ENCODE measurements at regions not wholly inside any gene's neighbourhood (a gene's known extent, or its start where the extent isn't known, plus 50 kb on each side); places are given as distances from the start of the nearest gene placed in this dataset.
"Not testable (repeated sequence)": the region's sequence is repeated elsewhere in the genome, so short reads cannot be mapped to it uniquely, and the experiment has no call there.

DNA sequence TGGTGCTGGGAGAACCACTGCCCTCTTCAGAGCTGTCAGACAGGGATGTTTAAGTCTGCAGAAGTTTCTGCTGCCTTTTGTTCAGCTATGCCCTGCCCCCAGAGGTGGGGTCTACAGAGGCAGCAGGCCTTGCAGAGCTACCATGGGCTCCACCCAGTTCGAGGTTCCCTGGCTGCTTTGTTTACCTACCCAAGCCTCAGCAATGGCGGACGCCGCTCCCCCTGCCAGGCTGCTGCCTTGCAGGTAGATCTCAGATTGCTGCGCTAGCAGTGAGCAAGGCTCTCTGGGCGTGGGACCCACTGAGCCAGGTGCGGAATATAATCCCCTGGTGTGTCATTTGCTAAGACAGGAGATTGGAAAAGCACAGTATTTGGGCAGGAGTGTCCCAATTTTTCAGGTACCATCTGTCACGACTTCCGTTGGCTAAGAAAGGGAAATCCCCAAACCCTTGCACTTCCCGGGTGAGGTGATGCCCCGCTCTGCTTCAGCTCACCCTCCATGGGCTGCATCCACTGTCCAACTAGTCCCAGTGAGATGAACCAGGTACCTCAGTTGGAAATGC is 1415.5 kb downstream of the GRIK2 start:
- DNase-seq, result not testable (repeated sequence)

DNA sequence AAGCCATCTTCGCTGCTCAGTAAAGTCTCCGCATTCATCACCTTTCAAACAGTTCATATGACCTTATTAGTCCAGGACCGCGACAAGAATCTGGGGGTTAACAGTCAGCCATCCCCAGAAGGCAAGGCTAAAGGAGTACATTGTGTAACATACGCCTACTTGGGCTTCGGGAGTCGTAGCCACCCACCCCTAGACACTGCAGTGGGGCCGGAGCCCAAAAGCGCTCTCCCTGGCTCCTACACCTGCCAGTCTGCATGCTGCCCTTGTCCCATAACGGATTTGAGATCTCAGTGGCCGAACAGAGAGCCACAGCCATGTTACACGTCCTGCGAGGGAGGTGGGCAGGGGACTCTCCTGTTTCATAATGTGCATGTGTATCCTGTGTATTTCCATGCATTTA is 1405.5 kb downstream of the GRIK2 start:
- DNase-seq, result no peak

DNA sequence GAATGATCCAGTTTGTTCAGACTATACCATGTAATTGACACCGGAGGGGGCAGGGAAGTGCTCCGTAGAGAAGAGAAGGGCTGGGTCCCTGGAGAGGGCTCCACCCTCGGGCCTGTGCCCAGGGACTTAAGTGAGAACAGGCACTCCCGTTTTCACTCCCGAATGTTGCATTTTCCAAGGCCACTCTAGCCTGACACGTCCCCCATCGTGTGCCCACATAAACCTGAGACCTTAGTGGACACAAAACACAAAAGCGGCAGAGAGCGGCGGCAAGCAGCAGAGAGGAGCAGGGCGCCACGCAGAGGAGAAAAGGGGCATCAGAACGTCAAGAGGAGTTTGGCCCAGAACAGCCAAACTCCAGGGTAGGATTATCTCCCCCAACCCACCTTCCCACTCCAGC is 1405.1 kb downstream of the GRIK2 start:
- DNase-seq, result no peak

DNA sequence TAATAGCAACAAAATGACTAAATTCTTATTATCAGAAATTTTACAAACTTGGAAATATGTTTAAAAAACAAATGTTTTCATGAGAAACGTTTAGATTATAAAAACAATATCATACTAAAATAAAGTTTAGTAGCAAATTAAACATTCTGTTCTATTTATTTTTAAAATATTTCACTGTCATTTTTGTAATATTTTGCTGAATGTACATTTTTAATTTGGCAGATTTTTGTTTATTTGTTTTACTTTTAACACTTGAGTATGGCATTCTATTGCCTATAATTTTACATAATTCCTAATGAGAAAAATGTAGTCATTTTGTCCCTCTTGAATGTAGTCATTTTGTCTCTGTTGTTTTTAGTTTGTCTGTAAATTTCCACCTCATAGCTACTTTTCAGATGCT is 1400.2 kb downstream of the GRIK2 start:
- DNase-seq, result no peak

DNA sequence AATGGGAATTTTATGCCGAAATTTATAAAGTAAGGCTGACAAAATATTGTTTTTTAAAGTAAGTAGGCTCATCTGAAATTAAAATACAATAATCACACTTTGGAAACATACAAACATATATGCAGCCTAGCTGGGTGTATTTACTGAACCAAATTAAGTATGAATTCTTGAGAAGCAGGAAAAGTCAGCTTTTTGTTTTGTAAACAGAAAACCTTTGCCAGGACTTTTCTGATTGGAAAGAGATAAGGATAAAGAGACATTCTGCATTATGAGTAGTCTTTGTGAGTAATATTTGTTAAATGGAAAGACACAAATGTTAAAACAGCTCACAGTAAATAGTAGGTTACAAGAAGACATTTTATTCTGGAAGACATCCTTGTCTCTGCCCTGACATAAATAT is 1380.8 kb downstream of the GRIK2 start:
- no peak for DNase-seq

DNA sequence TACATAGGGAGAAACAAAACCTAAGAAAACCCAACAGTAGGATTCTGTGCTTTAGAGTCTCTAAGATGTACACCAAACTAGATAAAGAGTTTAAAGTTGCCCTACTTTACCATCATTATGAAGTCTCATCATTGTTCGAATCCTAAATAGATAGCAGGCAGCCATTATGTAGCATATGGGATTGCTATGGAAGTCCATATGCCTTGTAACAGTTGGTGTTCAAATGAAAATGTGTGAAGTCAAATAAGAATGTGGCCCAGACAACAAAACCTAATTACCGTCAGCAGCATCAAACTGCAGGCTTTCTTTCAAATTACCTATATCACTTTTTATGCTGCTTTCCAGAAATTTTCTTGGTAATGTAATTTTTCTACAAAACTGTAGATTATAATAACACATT is 1380.1 kb downstream of the GRIK2 start:
- no peak for DNase-seq

DNA sequence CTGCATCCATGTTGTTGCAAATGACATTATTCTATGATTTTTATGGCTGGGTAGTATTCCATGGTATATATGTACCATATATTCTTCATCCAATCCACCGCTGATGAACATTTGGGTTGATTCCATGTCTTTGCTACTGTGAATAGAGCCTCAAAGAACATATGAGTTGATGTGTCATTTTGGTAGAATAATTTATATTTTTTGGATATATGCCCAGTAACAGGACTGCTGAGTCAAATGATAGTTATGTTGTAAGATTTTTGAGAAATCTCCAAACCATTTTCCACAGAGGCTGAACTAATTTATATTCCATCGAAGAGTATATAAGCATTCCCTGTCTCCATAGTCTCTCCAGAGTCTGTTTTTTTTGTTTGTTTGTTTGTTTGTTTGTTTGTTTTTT is 1373.5 kb downstream of the GRIK2 start:
- no peak for DNase-seq

DNA sequence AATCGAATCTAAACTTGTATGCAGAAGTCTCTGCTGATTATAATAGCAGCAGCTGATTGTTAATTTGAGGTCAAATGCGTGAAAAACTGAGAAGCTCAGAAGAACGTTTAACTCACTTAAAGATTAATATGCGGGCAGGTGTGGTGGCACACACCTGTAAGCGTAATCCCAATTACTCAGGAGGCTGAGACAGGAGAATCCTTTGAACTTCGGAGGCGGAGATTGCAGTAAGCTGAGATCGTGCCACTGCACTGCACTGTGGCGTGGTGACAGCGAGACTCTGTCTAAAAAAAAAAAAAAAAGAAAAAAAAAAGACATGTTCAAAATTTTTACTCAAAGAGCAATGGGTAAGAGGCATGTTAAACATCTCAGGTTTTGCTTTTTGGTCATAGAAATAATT is 1370.8 kb downstream of the GRIK2 start:
- no peak for DNase-seq

DNA sequence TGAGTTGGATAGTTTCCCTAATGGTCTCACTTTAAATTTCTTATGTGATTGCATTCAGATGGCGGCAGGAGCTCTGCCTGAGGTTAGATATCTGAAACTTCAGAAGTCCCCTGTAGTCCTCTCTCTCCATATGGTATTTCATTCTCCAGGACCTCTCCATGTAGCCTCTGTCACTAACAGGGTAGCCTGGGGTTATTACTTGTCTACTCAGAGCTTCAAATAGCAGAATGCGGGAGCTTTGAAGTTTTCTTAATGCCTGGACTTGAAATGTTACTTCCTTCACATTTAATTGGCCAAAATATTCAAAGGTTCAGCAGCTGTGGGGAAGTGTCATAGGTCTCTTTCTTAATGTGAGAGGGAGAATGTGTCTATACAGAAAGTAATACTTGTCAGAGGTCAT is 1370.4 kb downstream of the GRIK2 start:
- no peak for DNase-seq

DNA sequence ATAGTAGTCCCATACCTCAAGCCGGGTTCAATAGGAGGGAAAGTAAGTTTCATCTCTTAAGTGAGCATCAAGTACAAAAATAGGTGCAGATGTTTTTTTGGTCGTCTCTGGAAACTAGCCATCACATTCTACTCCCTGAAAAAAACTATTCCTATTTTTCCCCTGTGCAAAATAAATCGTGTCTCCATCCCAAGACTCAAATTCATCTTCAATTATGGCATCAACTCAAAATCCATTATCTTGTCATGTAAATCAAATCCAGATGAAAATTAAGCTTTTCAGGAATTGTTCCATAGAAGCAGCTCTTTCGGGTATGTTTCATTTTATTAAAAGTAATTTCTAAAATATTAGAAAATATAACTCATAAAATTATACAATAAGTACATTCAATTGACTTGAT is 1368.4 kb downstream of the GRIK2 start:
- no peak for DNase-seq

DNA sequence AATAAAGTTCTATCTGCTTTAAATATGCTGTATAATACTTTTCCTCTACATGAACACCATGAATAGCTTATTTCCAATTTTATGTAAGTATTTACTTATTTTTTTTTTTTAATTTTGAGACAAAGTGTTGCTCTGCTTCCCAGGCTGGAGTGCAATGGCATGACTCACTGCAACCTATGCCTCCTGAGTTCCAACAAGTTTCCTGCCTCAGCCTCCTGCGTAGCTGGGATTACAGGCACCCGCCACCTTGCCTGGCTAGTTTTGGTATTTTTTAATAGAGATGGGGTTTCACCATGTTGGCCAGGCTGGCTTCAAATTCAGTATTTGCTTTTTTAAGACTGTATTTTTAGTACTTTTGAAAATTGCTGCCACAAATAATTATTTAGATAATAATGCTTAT is 1365.9 kb downstream of the GRIK2 start:
- no peak for DNase-seq

DNA sequence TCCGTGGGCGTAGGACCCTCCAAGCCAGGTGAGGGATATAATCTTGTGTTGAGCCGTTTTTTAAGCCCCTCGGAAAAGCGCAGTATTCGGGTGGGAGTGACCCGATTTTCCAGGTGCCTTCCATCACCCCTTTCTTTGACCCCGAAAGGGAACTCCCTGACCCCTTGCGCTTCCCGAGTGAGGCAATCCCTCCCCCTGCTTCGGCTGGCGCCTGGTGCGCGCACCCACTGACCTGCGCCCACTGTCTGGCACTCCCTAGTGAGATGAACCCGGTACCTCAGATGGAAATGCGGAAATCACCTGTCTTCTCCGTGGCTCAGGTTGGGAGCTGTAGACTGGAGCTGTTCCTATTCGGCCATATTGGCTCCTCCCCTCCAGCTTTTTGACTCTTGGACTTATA is 1365.0 kb downstream of the GRIK2 start:
- not testable (repeated sequence) for DNase-seq

DNA sequence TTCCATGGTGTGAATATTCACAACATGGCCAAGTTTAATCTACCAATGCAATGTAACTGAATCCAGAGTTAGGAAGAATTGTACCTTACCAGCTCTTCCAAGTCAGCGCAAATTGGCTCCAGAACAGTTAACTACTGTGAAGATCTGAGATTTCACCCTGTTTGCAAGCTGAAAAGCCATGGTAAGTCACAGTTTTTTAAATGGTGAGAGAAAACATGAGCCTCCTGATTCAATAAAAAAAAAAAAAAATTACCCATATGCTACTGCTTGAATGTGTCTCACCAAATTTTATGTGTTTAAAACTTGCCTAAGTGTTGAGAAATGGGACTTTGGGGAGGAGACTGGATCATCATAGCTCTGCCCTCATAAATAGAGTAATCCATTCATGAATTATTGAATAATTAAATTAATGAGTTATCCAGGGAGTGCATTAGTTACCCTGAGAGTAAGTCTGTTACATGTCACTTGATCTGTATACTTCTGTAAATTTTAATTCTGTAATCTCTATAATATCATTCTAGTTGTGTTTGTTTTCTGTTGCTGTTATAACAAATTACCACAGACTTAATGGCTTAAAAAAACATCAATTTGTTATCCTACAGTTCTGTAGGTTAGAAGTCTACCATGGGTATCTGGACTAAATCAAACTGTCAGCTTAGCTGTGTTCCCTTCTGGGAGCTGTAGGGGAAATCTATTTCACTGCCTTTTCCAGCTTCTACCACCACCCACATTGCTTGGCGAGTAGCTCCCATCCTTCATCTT is 1355.9 kb downstream of the GRIK2 start:
- no peak for DNase-seq

DNA sequence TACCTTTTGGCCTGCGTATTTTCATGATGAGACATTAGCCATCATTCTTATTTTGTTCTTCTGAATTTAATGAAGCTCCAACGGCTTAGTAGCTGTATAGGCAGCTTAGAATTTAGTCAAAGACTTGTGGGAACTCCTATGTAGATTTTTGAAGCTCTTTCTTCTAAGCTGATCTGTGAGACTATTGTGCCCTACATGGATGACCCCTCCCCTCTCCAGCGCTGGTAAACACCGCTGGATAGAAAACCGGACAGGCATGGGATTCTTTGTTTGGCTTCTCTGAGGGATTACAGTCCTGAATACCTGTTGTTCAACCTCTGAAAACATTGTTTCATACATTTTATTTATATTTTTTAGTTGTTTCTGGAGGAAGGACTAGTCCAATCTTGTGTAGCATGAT is 1353.4 kb downstream of the GRIK2 start:
- no peak for DNase-seq

DNA sequence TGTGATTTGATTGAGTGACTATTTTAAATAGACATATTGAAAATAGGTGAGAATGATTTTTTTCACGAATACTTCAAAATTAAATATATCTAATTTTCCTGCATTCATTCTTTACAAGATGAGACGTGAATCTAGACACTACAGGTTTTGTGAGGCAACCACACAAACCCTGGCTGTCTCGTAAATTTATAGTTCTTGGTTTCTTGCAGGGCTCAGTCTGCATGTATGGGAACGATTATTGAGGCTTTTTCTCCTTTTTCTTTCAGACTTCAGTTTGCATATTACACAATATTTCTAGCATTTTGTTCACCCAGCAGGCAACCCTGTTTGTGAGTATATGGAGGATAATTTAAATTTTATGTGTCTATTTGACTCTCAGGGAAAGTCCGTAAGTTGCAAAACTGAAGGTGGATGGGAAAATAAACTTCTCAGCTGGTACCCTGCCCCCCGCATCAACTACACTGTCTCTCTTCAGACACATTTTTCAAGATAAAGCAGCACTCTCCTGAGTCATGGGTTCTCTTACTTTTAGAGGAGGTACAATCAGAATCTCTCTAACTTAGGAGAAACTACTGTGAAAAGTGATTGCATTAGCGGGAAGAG is 1349.3 kb downstream of the GRIK2 start:
- DNase-seq, result no peak

DNA sequence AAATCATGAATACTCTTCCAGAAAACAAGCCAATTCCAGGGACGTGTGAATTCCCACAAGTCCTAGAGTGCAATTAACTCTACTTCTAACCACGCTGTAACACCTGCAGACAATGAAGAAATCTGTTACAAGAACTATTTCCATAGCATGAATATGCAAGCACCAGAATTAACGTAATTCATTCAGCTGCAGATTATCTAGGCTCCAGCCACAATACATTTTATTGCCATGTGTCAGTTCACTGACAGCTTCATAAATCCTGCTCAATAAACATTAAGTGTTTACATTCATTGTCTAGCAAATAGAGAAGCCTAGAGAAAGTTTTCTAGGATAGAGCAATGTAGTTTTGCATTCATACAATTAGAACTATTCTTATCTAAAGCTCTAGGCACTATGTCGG is 1348.5 kb downstream of the GRIK2 start:
- DNase-seq, result no peak

DNA sequence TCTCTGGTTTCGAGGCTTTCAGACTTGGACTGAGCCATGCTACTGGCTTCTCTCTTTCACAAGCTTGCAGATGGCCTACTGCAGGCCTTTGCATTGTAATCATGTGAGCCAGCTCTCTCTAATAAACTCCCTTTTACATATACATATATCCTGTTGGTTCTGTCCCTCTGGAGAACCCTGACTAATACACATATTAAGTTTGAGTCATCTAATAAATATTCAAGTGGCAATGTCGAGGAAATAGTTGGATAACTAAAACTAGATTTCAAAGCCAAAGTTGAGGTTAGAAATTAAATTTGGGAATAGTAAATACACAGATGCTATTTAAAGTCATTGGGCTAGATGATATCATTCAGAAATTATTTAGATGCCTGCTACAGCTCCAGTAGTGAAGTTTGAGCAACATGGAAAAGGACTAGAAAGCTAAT is 1343.4 kb downstream of the GRIK2 start:
- DNase-seq, result no peak

DNA sequence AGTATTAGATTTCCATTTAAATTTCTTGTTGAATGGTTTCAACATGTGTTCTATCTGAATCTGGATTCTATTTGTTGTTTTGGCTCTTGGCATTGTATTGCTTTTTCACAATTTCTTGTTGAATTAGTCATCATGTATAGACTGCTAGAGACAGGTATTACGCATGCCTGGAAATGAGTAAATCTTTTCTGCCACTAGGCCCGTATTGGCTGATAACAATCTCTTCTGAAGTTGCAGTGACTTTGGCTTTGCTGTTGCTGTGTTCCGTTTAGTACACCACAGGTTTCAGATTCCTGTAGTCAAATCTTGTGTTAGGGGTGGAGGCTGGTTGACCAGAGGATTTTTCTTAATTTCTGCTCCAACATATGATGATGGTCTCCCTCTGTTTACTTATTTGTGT is 1339.4 kb downstream of the GRIK2 start:
- DNase-seq, result no peak

DNA sequence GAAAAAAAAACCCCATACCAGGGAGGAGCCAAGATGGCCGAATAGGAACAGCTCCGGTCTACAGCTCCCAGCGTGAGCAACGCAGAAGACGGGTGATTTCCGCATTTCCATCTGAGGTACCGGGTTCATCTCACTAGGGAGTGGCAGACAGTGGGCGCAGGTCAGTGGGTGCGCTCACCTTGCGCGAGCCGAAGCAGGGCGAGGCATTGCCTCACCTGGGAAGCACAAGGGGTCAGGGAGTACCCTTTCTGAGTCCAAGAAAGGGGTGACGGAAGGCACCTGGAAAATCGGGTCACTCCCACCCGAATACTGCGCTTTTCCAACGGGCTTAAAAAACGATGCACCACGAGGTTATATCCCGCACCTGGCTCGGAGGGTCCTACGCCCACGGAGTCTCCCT is 1328.6 kb downstream of the GRIK2 start:
- DNase-seq, result not testable (repeated sequence)

DNA sequence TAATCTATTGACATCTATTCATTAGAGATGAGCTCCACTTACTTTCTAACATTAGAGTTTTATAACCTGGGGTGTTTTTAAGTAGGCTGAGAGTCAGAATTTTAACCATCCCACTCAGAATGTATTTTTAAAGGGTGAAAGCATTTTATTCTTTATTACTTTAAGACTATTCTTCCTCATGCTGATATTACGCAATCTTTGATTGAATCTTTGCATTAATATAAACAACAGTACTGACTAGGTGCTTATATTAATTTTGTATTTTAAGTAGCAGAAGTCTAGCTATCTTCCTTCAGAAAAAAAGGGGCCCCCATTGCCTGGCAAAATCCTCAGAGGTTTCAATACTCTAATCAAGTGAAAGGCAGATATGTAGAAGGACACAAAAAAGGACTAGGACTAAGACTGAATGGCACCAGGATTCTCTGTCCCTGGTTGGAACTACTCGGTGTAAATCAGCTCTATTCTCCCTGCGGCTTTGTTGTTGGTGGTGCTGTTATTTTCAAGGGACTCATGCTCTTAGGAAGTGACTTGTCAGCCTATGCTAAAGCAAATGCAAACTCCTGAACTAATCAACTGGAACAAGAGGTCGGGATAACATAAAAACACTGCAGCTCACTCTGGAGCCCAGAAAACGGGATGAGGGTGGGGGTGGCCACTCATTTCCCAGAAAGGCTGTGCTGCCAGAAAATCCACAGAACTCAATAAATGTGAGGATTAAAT is 1324.4 kb downstream of the GRIK2 start:
- DNase-seq, result no peak

DNA sequence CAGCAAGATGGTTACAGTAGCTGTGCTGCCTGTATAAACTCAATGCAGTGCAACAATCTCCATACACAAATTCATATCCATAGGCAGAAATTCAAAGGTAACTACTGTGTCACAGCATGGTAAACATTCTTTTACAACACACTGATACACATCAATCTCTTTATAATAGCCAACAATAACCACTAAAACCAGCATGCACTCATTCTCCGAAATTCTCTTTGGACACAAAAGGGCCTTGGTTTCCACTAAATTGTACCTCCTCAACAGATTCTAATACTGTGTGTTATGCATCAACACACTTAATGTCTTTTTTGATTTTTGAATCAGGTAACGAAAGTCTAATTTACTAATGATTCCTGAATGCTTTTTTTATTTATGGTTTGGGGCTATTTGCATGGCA is 1323.7 kb downstream of the GRIK2 start:
- DNase-seq, result no peak

DNA sequence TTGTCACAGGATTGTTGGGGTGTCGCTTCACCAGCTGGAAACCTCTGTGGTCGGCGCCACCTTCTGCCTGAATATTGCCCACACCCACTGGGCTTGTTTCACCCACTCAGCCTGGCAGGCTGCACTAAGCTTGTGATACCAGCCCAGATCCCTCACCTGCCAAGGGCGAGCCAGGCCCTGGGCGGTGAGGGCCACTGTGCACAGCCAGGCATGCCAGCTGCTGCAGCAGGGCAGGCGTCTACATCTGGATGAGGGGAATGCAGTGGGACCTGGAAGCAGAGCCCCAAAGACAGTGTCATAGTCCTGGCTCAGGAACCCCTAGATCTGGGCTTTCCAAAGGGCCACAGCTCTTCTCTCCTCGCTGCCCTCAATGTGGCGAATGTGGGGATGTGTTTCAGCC is 1307.5 kb downstream of the GRIK2 start:
- no peak for DNase-seq

DNA sequence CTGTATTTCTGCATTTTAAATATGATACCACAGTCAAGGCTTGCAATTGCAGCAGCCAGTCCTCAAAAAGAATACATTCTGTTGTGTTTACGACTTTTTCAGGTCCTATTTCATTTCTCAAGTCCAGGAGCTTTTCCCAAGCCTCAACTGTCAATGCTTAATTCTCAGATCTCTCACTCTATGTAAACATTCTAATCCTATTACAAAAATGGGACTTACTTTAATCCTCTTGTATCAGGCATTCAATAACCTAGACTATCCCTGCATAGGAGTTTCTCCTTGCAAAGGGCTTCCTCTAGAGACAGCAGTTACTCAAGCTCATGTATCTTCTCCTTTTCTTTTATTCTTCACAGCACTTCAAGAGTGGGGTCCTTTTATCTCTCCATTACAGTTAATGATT is 1293.0 kb downstream of the GRIK2 start:
- DNase-seq, result no peak

DNA sequence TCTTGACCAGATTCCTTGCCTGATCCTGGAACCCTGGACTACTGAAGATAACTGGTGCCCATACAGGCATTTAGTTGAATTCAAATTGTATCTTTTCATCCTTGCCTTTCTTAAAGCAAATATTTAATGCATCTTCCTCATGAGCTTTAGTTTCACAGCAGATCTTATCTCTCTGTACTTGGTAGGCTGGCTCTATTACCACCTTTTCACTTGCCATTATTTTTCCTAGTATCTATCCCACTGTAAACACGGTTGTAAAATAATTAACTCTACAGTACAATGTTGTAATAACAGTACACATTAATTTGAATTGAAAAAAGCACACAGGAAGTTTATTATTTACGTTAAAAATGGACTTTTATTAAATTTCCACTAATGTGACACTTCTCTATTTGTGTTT is 1286.9 kb downstream of the GRIK2 start:
- no peak for DNase-seq

Measured in CD4-positive, alpha-beta T cell treated with Interleukin-4 for 4 hours (primary cell).